Neural cell (in vitro differentiated cells): ENCODE measurements at regions not wholly inside any gene's neighbourhood (a gene's known extent, or its start where the extent isn't known, plus 50 kb on each side); places are given as distances from the start of the nearest gene placed in this dataset.

Experiments used
- EP300 ChIP-seq: fragments of 450-650 bp; conservative IDR thresholded peaks from 2 replicates; pipeline ENCODE4 v1.6.1; 2014; ENCODE audit warnings: antibody characterized with exemption, mild to moderate bottlenecking, moderate library complexity; ENCODE audit not compliant: poor library complexity, severe bottlenecking
- EZH2 ChIP-seq: fragments of 200-600, 300-800 bp; shearing (Covaris generic), sonication (generic); IDR thresholded peaks from 2 replicates; pipeline ENCODE4 v1.6.1; 2014; ENCODE audit warnings: antibody characterized with exemption, low read length, borderline replicate concordance, mild to moderate bottlenecking; ENCODE audit not compliant: insufficient read depth, poor library complexity, severe bottlenecking
- MXI1 ChIP-seq: fragments of 450-650 bp; conservative IDR thresholded peaks from 2 replicates; pipeline ENCODE4 v1.6.1; 2014; ENCODE audit warnings: antibody characterized with exemption, mild to moderate bottlenecking; ENCODE audit not compliant: poor library complexity, severe bottlenecking
- POLR2AphosphoS5 ChIP-seq: IDR thresholded peaks from 2 replicates; pipeline ENCODE4 v1.6.1; 2012
- RAD21 ChIP-seq: fragments of 450-650 bp; conservative IDR thresholded peaks from 2 replicates; pipeline ENCODE4 v1.6.1; 2014; ENCODE audit warnings: antibody characterized with exemption, mild to moderate bottlenecking, moderate library complexity
- REST ChIP-seq: IDR thresholded peaks from 2 replicates; pipeline ENCODE4 v1.6.1; 2012; ENCODE audit warnings: borderline replicate concordance
- SMC3 ChIP-seq: fragments of 450-650 bp; conservative IDR thresholded peaks from 2 replicates; pipeline ENCODE4 v1.6.1; 2014; ENCODE audit warnings: antibody characterized with exemption, mild to moderate bottlenecking, moderate library complexity; ENCODE audit not compliant: poor library complexity
- TF ChIP-seq, protein P1 (sequence below): fragments of 450-650 bp; IDR thresholded peaks from 2 replicates; pipeline ENCODE4 v1.5.1; 2014; ENCODE audit warnings: antibody characterized with exemption, mild to moderate bottlenecking, moderate library complexity; ENCODE audit not compliant: poor library complexity, severe bottlenecking

DNA sequence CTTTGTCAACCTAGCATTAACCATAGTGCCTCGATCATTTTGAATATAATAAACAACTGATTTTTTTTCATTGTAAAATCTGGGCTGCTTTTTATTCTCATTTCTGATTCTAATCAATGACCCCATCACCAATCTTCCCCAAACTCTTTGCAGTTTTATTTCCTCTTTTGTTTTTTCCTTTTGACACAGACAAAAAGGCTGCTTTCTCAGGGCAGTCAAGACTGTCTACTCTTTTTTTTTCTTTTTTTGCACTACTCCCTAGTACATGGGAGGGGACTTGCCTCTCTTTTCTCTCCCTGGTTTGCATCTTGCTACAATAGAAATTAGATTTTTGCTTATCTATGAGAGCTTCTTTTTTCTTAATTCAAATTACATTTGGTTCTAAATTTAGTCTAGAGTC is 987.9 kb downstream of the ADGRL2 start:
- TF ChIP-seq POLR2AphosphoS5: no peak
- TF ChIP-seq, protein P1, sequence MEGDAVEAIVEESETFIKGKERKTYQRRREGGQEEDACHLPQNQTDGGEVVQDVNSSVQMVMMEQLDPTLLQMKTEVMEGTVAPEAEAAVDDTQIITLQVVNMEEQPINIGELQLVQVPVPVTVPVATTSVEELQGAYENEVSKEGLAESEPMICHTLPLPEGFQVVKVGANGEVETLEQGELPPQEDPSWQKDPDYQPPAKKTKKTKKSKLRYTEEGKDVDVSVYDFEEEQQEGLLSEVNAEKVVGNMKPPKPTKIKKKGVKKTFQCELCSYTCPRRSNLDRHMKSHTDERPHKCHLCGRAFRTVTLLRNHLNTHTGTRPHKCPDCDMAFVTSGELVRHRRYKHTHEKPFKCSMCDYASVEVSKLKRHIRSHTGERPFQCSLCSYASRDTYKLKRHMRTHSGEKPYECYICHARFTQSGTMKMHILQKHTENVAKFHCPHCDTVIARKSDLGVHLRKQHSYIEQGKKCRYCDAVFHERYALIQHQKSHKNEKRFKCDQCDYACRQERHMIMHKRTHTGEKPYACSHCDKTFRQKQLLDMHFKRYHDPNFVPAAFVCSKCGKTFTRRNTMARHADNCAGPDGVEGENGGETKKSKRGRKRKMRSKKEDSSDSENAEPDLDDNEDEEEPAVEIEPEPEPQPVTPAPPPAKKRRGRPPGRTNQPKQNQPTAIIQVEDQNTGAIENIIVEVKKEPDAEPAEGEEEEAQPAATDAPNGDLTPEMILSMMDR: no peak
- TF ChIP-seq EP300: no peak
- TF ChIP-seq EZH2: no peak
- TF ChIP-seq REST: no peak
- TF ChIP-seq RAD21: no peak
- TF ChIP-seq MXI1: no peak
- TF ChIP-seq SMC3: no peak
